H7 (cell line): ENCODE measurements at regions not wholly inside any gene's neighbourhood (a gene's known extent, or its start where the extent isn't known, plus 50 kb on each side); places are given as distances from the start of the nearest gene placed in this dataset.

Experiments used
- DNase-seq: peaks from one replicate; pipeline ENCODE4 v3.0.0; 2012
- H3K27me3 ChIP-seq: 2 replicates; pipeline ENCODE4 v1.6.0; 2011; ENCODE audit warnings: mild to moderate bottlenecking, low read length; ENCODE audit not compliant: control insufficient read depth, insufficient read depth
- H3K36me3 ChIP-seq: replicated peaks from 2 replicates; pipeline ENCODE4 v1.5.1; 2011; ENCODE audit warnings: low read length; ENCODE audit not compliant: control insufficient read depth, insufficient read depth
- H3K4me3 ChIP-seq: 2 replicates; pipeline ENCODE4 v1.5.1; 2011; ENCODE audit warnings: low read depth, mild to moderate bottlenecking, control low read depth, low read length, moderate library complexity; ENCODE audit not compliant: insufficient read depth

GRCh38 chr7:130987092-130987491 is 253.1 kb upstream of the KLF14 start:
- no peaks in the 10 kb centered on the region for H3K27me3 ChIP-seq
- no peaks in the 10 kb centered on the region for H3K36me3 ChIP-seq
- no peak for DNase-seq
- no peak overlapping the region for H3K4me3 ChIP-seq

GRCh38 chr7:130988443-130988842 is 254.4 kb upstream of the KLF14 start:
- no peaks in the 10 kb centered on the region for H3K27me3 ChIP-seq
- no peaks in the 10 kb centered on the region for H3K36me3 ChIP-seq
- no peak overlapping the region for H3K4me3 ChIP-seq
- no peak for DNase-seq

GRCh38 chr7:130989101-130989795 is 255.2 kb upstream of the KLF14 start:
- DNase-seq, result no peak
- Histone ChIP-seq H3K36me3 (no peaks in the 10 kb centered on the region), H3K27me3 (no peaks in the 10 kb centered on the region), H3K4me3 (no peak overlapping the region)

- DNase-seq, result no peak
- Histone ChIP-seq H3K36me3 (no peaks in the 10 kb centered on the region), H3K27me3 (no peaks in the 10 kb centered on the region), H3K4me3 (no peak overlapping the region)
Observed at GRCh38 chr7:130990178-130990832, 256.3 kb upstream of the KLF14 start.

GRCh38 chr7:130993671-130994365 is 259.8 kb upstream of the KLF14 start:
- no peaks in the 10 kb centered on the region for H3K27me3 ChIP-seq
- DNase-seq, result no peak
- no peaks in the 10 kb centered on the region for H3K36me3 ChIP-seq
- no peak overlapping the region for H3K4me3 ChIP-seq

- H3K36me3 ChIP-seq, result no peaks in the 10 kb centered on the region
- no peaks in the 10 kb centered on the region for H3K27me3 ChIP-seq
- DNase-seq, result no peak
- no peak overlapping the region for H3K4me3 ChIP-seq
Observed at GRCh38 chr7:130994378-130995115, 260.5 kb upstream of the KLF14 start.

- DNase-seq, result no peak
- H3K4me3 ChIP-seq, result no peak overlapping the region
- H3K36me3 ChIP-seq, result no peaks in the 10 kb centered on the region
- no peaks in the 10 kb centered on the region for H3K27me3 ChIP-seq
Observed at GRCh38 chr7:130995252-130996081, 261.5 kb upstream of the KLF14 start.

- Histone ChIP-seq H3K4me3 (no peak overlapping the region), H3K36me3 (no peaks in the 10 kb centered on the region), H3K27me3 (no peaks in the 10 kb centered on the region)
- no peak for DNase-seq
Observed at GRCh38 chr7:130996205-130996832, 262.3 kb upstream of the KLF14 start.

- DNase-seq, result no peak
- Histone ChIP-seq H3K4me3 (no peak overlapping the region), H3K27me3 (no peaks in the 10 kb centered on the region), H3K36me3 (no peaks in the 10 kb centered on the region)
Observed at GRCh38 chr7:130996833-130997231, 262.8 kb upstream of the KLF14 start.

- H3K36me3 ChIP-seq, result no peaks in the 10 kb centered on the region
- no peak for DNase-seq
- no peak overlapping the region for H3K4me3 ChIP-seq
- no peaks in the 10 kb centered on the region for H3K27me3 ChIP-seq
Observed at GRCh38 chr7:130998993-130999602, 265.1 kb upstream of the KLF14 start.

- Histone ChIP-seq H3K36me3 (no peaks in the 10 kb centered on the region), H3K27me3 (no peaks in the 10 kb centered on the region), H3K4me3 (no peak overlapping the region)
- no peak for DNase-seq
Observed at GRCh38 chr7:130999926-131000325, 265.9 kb upstream of the KLF14 start.

- no peak overlapping the region for H3K4me3 ChIP-seq
- no peaks in the 10 kb centered on the region for H3K27me3 ChIP-seq
- no peaks in the 10 kb centered on the region for H3K36me3 ChIP-seq
- DNase-seq, result no peak
Observed at GRCh38 chr7:131000389-131000788, 266.4 kb upstream of the KLF14 start.

- H3K4me3 ChIP-seq, result no peak overlapping the region
- no peak for DNase-seq
- H3K27me3 ChIP-seq, result no peaks in the 10 kb centered on the region
- H3K36me3 ChIP-seq, result no peaks in the 10 kb centered on the region
Observed at GRCh38 chr7:131000873-131001272, 266.9 kb upstream of the KLF14 start.
